Astrocyte (in vitro differentiated cells and primary cell): ENCODE measurements at regions not wholly inside any gene's neighbourhood (a gene's known extent, or its start where the extent isn't known, plus 50 kb on each side); places are given as distances from the start of the nearest gene placed in this dataset.

Experiments used
- DNase-seq: peaks from one replicate; pipeline ENCODE4 v3.0.0-alpha.2; 2010; ENCODE audit warnings: low read depth
- FAIRE-seq: peaks from 2 replicates; lab custom pipeline; 2011; peaks lifted over from hg19 to GRCh38; lab: Jason Lieb, UNC
- H2AFZ ChIP-seq: 2 replicates; pipeline ENCODE4 v1.6.0; 2012; ENCODE audit warnings: low read depth, low read length, inconsistent platforms
- H3K27ac ChIP-seq: 2 replicates; pipeline ENCODE4 v1.5.1; 2011; ENCODE audit warnings: low read depth, low read length, inconsistent platforms
- H3K27me3 ChIP-seq: 2 replicates; pipeline ENCODE4 v1.6.0; 2011; ENCODE audit warnings: low read length, inconsistent platforms; ENCODE audit not compliant: insufficient read depth
- H3K36me3 ChIP-seq: 2 replicates; pipeline ENCODE4 v1.5.1; 2011; ENCODE audit warnings: low read length, inconsistent platforms; ENCODE audit not compliant: insufficient read depth
- H3K4me1 ChIP-seq: 2 replicates; pipeline ENCODE4 v1.5.1; 2011; ENCODE audit warnings: low read length, inconsistent platforms; ENCODE audit not compliant: insufficient read depth
- H3K4me2 ChIP-seq: 2 replicates; pipeline ENCODE4 v1.6.0; 2012; ENCODE audit warnings: low read length, inconsistent platforms
- H3K4me3 ChIP-seq: 2 replicates; pipeline ENCODE4 v1.5.1; 2011; ENCODE audit warnings: low read depth, mild to moderate bottlenecking, low read length, inconsistent platforms; ENCODE audit not compliant: insufficient read depth
- H3K79me2 ChIP-seq: 2 replicates; pipeline ENCODE4 v1.6.0; 2012; ENCODE audit warnings: mild to moderate bottlenecking, low read length, inconsistent platforms; ENCODE audit not compliant: insufficient read depth
- H3K9ac ChIP-seq: 2 replicates; pipeline ENCODE4 v1.6.0; 2012; ENCODE audit warnings: mild to moderate bottlenecking, low read length, inconsistent platforms
- H3K9me3 ChIP-seq: 2 replicates; pipeline ENCODE4 v1.5.1; 2012; ENCODE audit warnings: low read depth, mild to moderate bottlenecking, low read length, inconsistent platforms; ENCODE audit not compliant: insufficient read depth
- H4K20me1 ChIP-seq: 2 replicates; pipeline ENCODE4 v1.6.0; 2012; ENCODE audit warnings: low read length, inconsistent platforms; ENCODE audit not compliant: insufficient read depth
- H3K27ac Mint-ChIP-seq: one replicate; pipeline ENCODE4 v1.8.0; 2021; ENCODE audit warnings: mild to moderate bottlenecking, mixed read lengths; ENCODE audit not compliant: unreplicated experiment
- H3K27me3 Mint-ChIP-seq: one replicate; pipeline ENCODE4 v1.8.0; 2021; ENCODE audit warnings: low read depth, mixed read lengths; ENCODE audit not compliant: unreplicated experiment
- H3K36me3 Mint-ChIP-seq: one replicate; pipeline ENCODE4 v1.8.0; 2021; ENCODE audit warnings: low read depth, mixed read lengths; ENCODE audit not compliant: unreplicated experiment
- H3K4me1 Mint-ChIP-seq: one replicate; pipeline ENCODE4 v1.8.0; 2021; ENCODE audit warnings: low read depth, mixed read lengths; ENCODE audit not compliant: unreplicated experiment
- H3K4me3 Mint-ChIP-seq: one replicate; pipeline ENCODE4 v1.8.0; 2021; ENCODE audit warnings: mild to moderate bottlenecking, moderate library complexity, mixed read lengths; ENCODE audit not compliant: unreplicated experiment
- H3K9me3 Mint-ChIP-seq: one replicate; pipeline ENCODE4 v1.8.0; 2021; ENCODE audit warnings: mild to moderate bottlenecking, mixed read lengths; ENCODE audit not compliant: unreplicated experiment
- EZH2 ChIP-seq: IDR thresholded peaks from 2 replicates; pipeline ENCODE4 v1.6.1; 2012; ENCODE audit warnings: mild to moderate bottlenecking, low read length, inconsistent platforms; ENCODE audit not compliant: insufficient read depth
- TF ChIP-seq, protein P1 (sequence below): IDR thresholded peaks from 2 replicates; pipeline ENCODE4 v1.5.1; 2011; ENCODE audit warnings: low read depth, mild to moderate bottlenecking, inconsistent platforms, low read length, moderate library complexity; ENCODE audit not compliant: insufficient read depth

DNA sequence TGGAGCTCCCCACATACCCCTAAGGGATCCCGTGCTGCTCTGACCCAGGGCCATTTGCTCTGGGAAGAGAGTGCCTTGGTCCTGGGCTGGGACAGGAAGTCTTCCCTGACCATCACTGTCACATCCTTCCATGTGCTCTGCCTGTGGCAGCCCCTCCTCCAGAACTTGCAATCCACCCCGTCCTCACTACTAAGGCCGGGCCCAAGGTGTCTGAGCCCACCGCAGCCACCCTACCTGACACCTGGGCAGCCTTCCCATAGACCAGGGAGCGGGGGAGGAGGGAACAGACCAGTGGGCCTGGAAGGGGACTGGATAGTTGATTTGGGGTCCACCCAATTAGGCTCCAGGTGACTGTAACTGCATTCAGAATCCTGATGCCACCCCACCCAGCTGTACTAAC lies 117.5 kb upstream of the CRHR1 start:
- H4K20me1 ChIP-seq: no peaks in the 10 kb centered on the region
- H3K27ac ChIP-seq: no peak overlapping the region
- TF ChIP-seq EZH2: no peak
- TF ChIP-seq, protein P1, sequence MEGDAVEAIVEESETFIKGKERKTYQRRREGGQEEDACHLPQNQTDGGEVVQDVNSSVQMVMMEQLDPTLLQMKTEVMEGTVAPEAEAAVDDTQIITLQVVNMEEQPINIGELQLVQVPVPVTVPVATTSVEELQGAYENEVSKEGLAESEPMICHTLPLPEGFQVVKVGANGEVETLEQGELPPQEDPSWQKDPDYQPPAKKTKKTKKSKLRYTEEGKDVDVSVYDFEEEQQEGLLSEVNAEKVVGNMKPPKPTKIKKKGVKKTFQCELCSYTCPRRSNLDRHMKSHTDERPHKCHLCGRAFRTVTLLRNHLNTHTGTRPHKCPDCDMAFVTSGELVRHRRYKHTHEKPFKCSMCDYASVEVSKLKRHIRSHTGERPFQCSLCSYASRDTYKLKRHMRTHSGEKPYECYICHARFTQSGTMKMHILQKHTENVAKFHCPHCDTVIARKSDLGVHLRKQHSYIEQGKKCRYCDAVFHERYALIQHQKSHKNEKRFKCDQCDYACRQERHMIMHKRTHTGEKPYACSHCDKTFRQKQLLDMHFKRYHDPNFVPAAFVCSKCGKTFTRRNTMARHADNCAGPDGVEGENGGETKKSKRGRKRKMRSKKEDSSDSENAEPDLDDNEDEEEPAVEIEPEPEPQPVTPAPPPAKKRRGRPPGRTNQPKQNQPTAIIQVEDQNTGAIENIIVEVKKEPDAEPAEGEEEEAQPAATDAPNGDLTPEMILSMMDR: no peak
- no peak overlapping the region for H3K4me2 ChIP-seq
- H3K4me3 Mint-ChIP-seq: no peak overlapping the region
- no peaks in the 10 kb centered on the region for H3K4me1 Mint-ChIP-seq
- no peak overlapping the region for H3K27ac Mint-ChIP-seq
- no peak for DNase-seq
- peaks cover 8% of the 10 kb centered on the region for H3K9me3 Mint-ChIP-seq
- H3K9me3 ChIP-seq: no peaks in the 10 kb centered on the region
- H2AFZ ChIP-seq: no peak overlapping the region
- H3K27me3 Mint-ChIP-seq: peaks cover 69% of the 10 kb centered on the region
- peaks cover 13% of the 10 kb centered on the region for H3K27me3 ChIP-seq
- H3K4me3 ChIP-seq: no peak overlapping the region
- no peaks in the 10 kb centered on the region for H3K79me2 ChIP-seq
- no peaks in the 10 kb centered on the region for H3K4me1 ChIP-seq
- FAIRE-seq: no peak
- no peak overlapping the region for H3K9ac ChIP-seq
- H3K36me3 Mint-ChIP-seq: peaks cover 2% of the 10 kb centered on the region
- H3K36me3 ChIP-seq: no peaks in the 10 kb centered on the region

GRCh38 chr17:45667591-45668171 lies 116.4 kb upstream of the CRHR1 start:
- DNase-seq: no peak
- Histone ChIP-seq H4K20me1 (no peaks in the 10 kb centered on the region), H3K4me1 (no peaks in the 10 kb centered on the region), H3K79me2 (no peaks in the 10 kb centered on the region), H3K9me3 (no peaks in the 10 kb centered on the region), H3K27ac (no peak overlapping the region), H2AFZ (no peak overlapping the region), H3K4me3 (no peak overlapping the region), H3K4me2 (no peak overlapping the region), H3K27me3 (peaks cover 13% of the 10 kb centered on the region), H3K9ac (no peak overlapping the region), H3K36me3 (no peaks in the 10 kb centered on the region)
- FAIRE-seq: no peak
- Mint-ChIP-seq H3K27ac (no peak overlapping the region), H3K27me3 (peaks cover 68% of the 10 kb centered on the region), H3K36me3 (peaks cover 2% of the 10 kb centered on the region), H3K4me3 (no peak overlapping the region), H3K9me3 (peaks cover 1% of the 10 kb centered on the region), H3K4me1 (no peaks in the 10 kb centered on the region)
- TF ChIP-seq, protein P1: no peak
- no peak for TF ChIP-seq EZH2

DNA sequence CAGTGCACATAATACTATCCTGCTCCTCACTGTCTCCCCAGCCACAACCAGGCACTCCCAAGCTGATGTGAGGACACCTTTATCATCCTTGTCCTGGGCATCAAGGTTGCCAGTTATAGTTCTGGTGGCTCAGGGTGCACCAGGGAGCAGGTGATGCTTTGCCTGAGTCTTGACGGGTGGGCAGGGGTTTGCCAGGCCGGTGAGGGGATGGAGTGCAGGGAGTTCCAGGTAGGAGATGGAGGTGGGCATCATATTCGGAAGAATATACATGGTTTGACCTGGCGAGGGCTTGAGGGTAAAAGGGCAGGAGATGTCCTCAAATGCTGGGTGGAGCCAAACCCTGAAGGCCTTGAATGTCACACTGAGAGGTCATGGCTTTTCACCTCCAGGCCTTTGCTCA lies 115.8 kb upstream of the CRHR1 start:
- no peaks in the 10 kb centered on the region for H3K4me1 Mint-ChIP-seq
- Histone ChIP-seq H3K9me3 (no peaks in the 10 kb centered on the region), H3K9ac (no peak overlapping the region), H3K4me3 (no peak overlapping the region), H3K27ac (no peak overlapping the region), H3K79me2 (no peaks in the 10 kb centered on the region), H2AFZ (no peak overlapping the region), H3K4me2 (no peak overlapping the region), H3K27me3 (peaks cover 13% of the 10 kb centered on the region), H3K36me3 (no peaks in the 10 kb centered on the region), H4K20me1 (no peaks in the 10 kb centered on the region), H3K4me1 (no peaks in the 10 kb centered on the region)
- H3K4me3 Mint-ChIP-seq: no peak overlapping the region
- H3K9me3 Mint-ChIP-seq: no peaks in the 10 kb centered on the region
- peaks cover 2% of the 10 kb centered on the region for H3K36me3 Mint-ChIP-seq
- no peak overlapping the region for H3K27ac Mint-ChIP-seq
- TF ChIP-seq, protein P1: no peak
- no peak for TF ChIP-seq EZH2
- no peak for DNase-seq
- H3K27me3 Mint-ChIP-seq: peaks cover 67% of the 10 kb centered on the region
- FAIRE-seq: no peak
